Loucy (cell line): ENCODE measurements at regions not wholly inside any gene's neighbourhood (a gene's known extent, or its start where the extent isn't known, plus 50 kb on each side); places are given as distances from the start of the nearest gene placed in this dataset.

ENCODE experiments used
- H2AFZ ChIP-seq: fragments of 200-600 bp; sonication (generic); 2 replicates; pipeline ENCODE4 v1.6.0; 2016; ENCODE audit warnings: antibody characterized with exemption, mild to moderate bottlenecking, low read length, moderate library complexity
- H3F3A ChIP-seq: fragments of 200-600 bp; 2 replicates; pipeline ENCODE4 v1.6.0; 2016; ENCODE audit warnings: antibody characterized with exemption, low read depth, mild to moderate bottlenecking
- H3K27me3 ChIP-seq: fragments of 200-600 bp; sonication (generic); 2 replicates; pipeline ENCODE4 v1.6.1; 2014; ENCODE audit warnings: low read length, mild to moderate bottlenecking; ENCODE audit not compliant: insufficient read depth, poor library complexity, severe bottlenecking
- H3K36me3 ChIP-seq: fragments of 200-600 bp; sonication (generic); 2 replicates; pipeline ENCODE4 v1.6.1; 2016; ENCODE audit warnings: low read length; ENCODE audit not compliant: insufficient read depth
- H3K4me1 ChIP-seq: fragments of 200-600 bp; sonication (generic); 2 replicates; pipeline ENCODE4 v1.5.1; 2014; ENCODE audit warnings: low read length, mild to moderate bottlenecking; ENCODE audit not compliant: insufficient read depth, poor library complexity, severe bottlenecking
- H3K4me2 ChIP-seq: fragments of 200-600 bp; sonication (generic); 2 replicates; pipeline ENCODE4 v1.6.0; 2014; ENCODE audit warnings: antibody characterized with exemption, low read length, low read depth, mild to moderate bottlenecking; ENCODE audit not compliant: poor library complexity, severe bottlenecking
- H3K4me3 ChIP-seq: fragments of 200-600 bp; sonication (generic); 2 replicates; pipeline ENCODE4 v1.5.1; 2014; ENCODE audit warnings: low read length, mild to moderate bottlenecking, mixed read lengths; ENCODE audit not compliant: poor library complexity, severe bottlenecking
- H3K79me2 ChIP-seq: fragments of 200-600 bp; sonication (generic); 2 replicates; pipeline ENCODE4 v1.6.1; 2014; ENCODE audit warnings: low read length; ENCODE audit not compliant: insufficient read depth
- H3K9ac ChIP-seq: fragments of 200-600 bp; sonication (generic); 2 replicates; pipeline ENCODE4 v1.6.0; 2014; ENCODE audit warnings: mild to moderate bottlenecking, low read depth, low read length, moderate library complexity; ENCODE audit not compliant: poor library complexity, severe bottlenecking
- H3K9me2 ChIP-seq: fragments of 200-600 bp; sonication (generic); replicated peaks from 2 replicates; pipeline ENCODE4 v1.6.1; 2016; ENCODE audit warnings: low read depth, low read length, mixed read lengths
- H3K9me3 ChIP-seq: fragments of 200-600 bp; sonication (generic); 2 replicates; pipeline ENCODE4 v1.6.1; 2014; ENCODE audit warnings: mild to moderate bottlenecking, antibody characterized with exemption, low read length, low read depth; ENCODE audit not compliant: insufficient read depth
- H4K20me1 ChIP-seq: fragments of 200-600 bp; sonication (generic); 2 replicates; pipeline ENCODE4 v1.6.0; 2014; ENCODE audit warnings: antibody characterized with exemption, low read length, mild to moderate bottlenecking; ENCODE audit not compliant: insufficient read depth, poor library complexity, severe bottlenecking
- EZH2phosphoT487 ChIP-seq: fragments of 200-600 bp; IDR thresholded peaks from 2 replicates; pipeline ENCODE4 v1.6.1; 2018; ENCODE audit warnings: antibody characterized with exemption, mild to moderate bottlenecking, moderate library complexity, borderline replicate concordance
- TF ChIP-seq, protein P1 (sequence below): fragments of 200-600 bp; sonication (generic); conservative IDR thresholded peaks from 2 replicates; pipeline ENCODE4 v1.5.1; 2014; ENCODE audit warnings: mild to moderate bottlenecking, antibody characterized with exemption, low read length

DNA sequence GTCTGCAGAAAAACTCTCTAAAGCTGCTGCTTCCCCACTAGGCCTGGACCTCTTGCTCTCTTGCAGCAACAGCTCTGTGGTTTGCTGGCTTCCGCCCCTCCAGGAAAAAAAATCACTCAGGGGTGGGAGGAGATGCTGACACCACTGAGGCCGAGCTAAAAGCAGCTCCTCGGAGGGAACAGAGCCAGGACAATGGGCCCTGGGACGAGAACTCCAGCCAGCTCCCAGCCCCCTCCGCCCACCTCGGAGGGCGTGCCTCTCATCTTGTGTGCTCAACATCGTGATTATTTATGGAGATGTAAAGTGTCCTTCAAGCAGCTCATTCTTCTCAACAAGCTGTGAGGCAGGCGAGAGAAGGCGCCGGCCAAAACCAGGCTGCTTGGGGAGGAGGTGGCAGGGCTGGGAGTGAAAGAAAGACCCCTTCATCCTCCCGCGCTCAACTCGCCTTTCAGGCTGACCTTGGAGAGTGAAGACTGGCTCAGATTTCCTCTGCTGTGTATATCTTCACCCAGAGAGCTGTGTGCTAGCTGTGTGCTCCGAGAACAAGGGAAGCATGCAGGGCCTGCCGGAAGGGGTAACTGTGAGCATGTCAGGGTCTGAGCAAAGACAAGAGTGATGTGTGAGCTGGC, 53.5 kb upstream of the LRFN2 start:
- Histone ChIP-seq H3K9me3 (no peaks in the 10 kb centered on the region), H3K79me2 (no peaks in the 10 kb centered on the region), H3K4me1 (peaks cover 33% of the 10 kb centered on the region), H3K9me2 (no peaks in the 10 kb centered on the region), H3K4me2 (peak overlapping the region; percentile 76), H3K27me3 (no peaks in the 10 kb centered on the region), H2AFZ (peak overlapping the region; percentile 16; the same call in 1 of the 2 replicates), H3K36me3 (no peaks in the 10 kb centered on the region), H3F3A (no peaks in the 10 kb centered on the region), H3K9ac (peak overlapping the region; percentile 24), H3K4me3 (peak overlapping the region; percentile 57), H4K20me1 (no peaks in the 10 kb centered on the region)
- TF ChIP-seq EZH2phosphoT487 = no peak
- TF ChIP-seq, protein P1, sequence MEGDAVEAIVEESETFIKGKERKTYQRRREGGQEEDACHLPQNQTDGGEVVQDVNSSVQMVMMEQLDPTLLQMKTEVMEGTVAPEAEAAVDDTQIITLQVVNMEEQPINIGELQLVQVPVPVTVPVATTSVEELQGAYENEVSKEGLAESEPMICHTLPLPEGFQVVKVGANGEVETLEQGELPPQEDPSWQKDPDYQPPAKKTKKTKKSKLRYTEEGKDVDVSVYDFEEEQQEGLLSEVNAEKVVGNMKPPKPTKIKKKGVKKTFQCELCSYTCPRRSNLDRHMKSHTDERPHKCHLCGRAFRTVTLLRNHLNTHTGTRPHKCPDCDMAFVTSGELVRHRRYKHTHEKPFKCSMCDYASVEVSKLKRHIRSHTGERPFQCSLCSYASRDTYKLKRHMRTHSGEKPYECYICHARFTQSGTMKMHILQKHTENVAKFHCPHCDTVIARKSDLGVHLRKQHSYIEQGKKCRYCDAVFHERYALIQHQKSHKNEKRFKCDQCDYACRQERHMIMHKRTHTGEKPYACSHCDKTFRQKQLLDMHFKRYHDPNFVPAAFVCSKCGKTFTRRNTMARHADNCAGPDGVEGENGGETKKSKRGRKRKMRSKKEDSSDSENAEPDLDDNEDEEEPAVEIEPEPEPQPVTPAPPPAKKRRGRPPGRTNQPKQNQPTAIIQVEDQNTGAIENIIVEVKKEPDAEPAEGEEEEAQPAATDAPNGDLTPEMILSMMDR = no peak
